OCI-LY7 (cell line): ENCODE measurements at regions not wholly inside any gene's neighbourhood (a gene's known extent, or its start where the extent isn't known, plus 50 kb on each side); places are given as distances from the start of the nearest gene placed in this dataset.

Experiments
- BruUV-seq: library from RNA; stranded (reverse); fragments of 400-500 nt; replicated peaks from 2 replicates; lab custom pipeline; 2021; lab: Mats Ljungman, UMichigan
- CTCF ChIA-PET: fragments of 300-600 bp; sonication (Branson Sonifier 250); formaldehyde crosslinking; loops from one replicate; lab custom pipeline; 2022; ENCODE audit warnings: antibody characterized with exemption; ENCODE audit not compliant: unreplicated experiment; lab: Charles Lee
- POLR2A ChIA-PET: fragments of 300-600 bp; sonication (Branson Sonifier 250); formaldehyde crosslinking; loops from one replicate; lab custom pipeline; 2022; ENCODE audit warnings: antibody characterized with exemption; lab: Charles Lee
- DNase-seq: peaks from one replicate; pipeline ENCODE4 v3.0.0-alpha.2; 2015; ENCODE audit warnings: low spot score
- H2AFZ ChIP-seq: fragments of 200-600 bp; sonication (generic), shearing (Covaris generic); 2 replicates; pipeline ENCODE4 v1.6.1; 2014; ENCODE audit warnings: mild to moderate bottlenecking, antibody characterized with exemption, low read length, moderate library complexity
- H3K27ac ChIP-seq: fragments of 200-600 bp; sonication (generic); 2 replicates; pipeline ENCODE4 v1.5.1; 2014; ENCODE audit warnings: mixed run types, low read depth, mild to moderate bottlenecking, moderate library complexity, low read length, inconsistent platforms; ENCODE audit not compliant: poor library complexity, severe bottlenecking
- H3K36me3 ChIP-seq: fragments of 200-600 bp; sonication (generic); 2 replicates; pipeline ENCODE4 v1.6.1; 2014; ENCODE audit warnings: mild to moderate bottlenecking, antibody characterized with exemption, low read length, moderate library complexity, mixed read lengths; ENCODE audit not compliant: insufficient read depth
- H3K4me1 ChIP-seq: fragments of 200-600 bp; sonication (generic); 2 replicates; pipeline ENCODE4 v1.5.1; 2014; ENCODE audit warnings: mild to moderate bottlenecking, low read length; ENCODE audit not compliant: insufficient read depth, poor library complexity, severe bottlenecking
- H3K4me2 ChIP-seq: fragments of 200-600 bp; sonication (generic); 2 replicates; pipeline ENCODE4 v1.6.1; 2014; ENCODE audit warnings: mild to moderate bottlenecking, low read length
- H3K4me3 ChIP-seq: fragments of 200-600 bp; sonication (generic); 2 replicates; pipeline ENCODE4 v1.5.1; 2014; ENCODE audit warnings: mild to moderate bottlenecking, low read depth, low read length; ENCODE audit not compliant: poor library complexity, severe bottlenecking
- H3K79me2 ChIP-seq: fragments of 200-600 bp; sonication (generic); 2 replicates; pipeline ENCODE4 v1.6.1; 2016; ENCODE audit warnings: low read depth, mild to moderate bottlenecking, low read length, moderate library complexity, mixed read lengths; ENCODE audit not compliant: insufficient read depth
- H3K9me2 ChIP-seq: fragments of 200-600 bp; sonication (generic); 2 replicates; pipeline ENCODE4 v1.6.1; 2016; ENCODE audit warnings: mild to moderate bottlenecking, low read length, mixed read lengths; ENCODE audit not compliant: insufficient read depth
- H3K9me3 ChIP-seq: fragments of 200-600 bp; sonication (generic); 2 replicates; pipeline ENCODE4 v1.6.1; 2014; ENCODE audit warnings: mild to moderate bottlenecking, mixed run types, low read length, mixed read lengths
- H4K20me1 ChIP-seq: fragments of 200-600 bp; sonication (generic); 2 replicates; pipeline ENCODE4 v1.6.1; 2014; ENCODE audit warnings: mild to moderate bottlenecking, antibody characterized with exemption, low read length, moderate library complexity, mixed read lengths; ENCODE audit not compliant: insufficient read depth
- CTCF ChIP-seq: fragments of 200-600 bp; sonication (generic); conservative IDR thresholded peaks from 2 replicates; pipeline ENCODE4 v1.5.1; 2014; ENCODE audit warnings: mild to moderate bottlenecking, antibody characterized with exemption, low read length, moderate library complexity, mixed read lengths
- EZH2phosphoT487 ChIP-seq: fragments of 200-600 bp; sonication (generic); IDR thresholded peaks from 2 replicates; pipeline ENCODE4 v1.6.1; 2018; ENCODE audit warnings: low read depth, borderline replicate concordance, mild to moderate bottlenecking, mixed run types, antibody characterized with exemption, low read length, moderate library complexity, mixed read lengths
- intact Hi-C: fragments of 100-400 bp; cut with micrococcal nuclease; formaldehyde crosslinking; loops from one replicate; pipeline ENCODE4 v1.10.0; 2022; ENCODE audit not compliant: unreplicated experiment

GRCh38 chrX:46218373-46218772 lies 326.8 kb downstream of the ZNF674 start:
- BruUV-seq: no TSS peak
- Histone ChIP-seq H4K20me1 (no peaks in the 10 kb centered on the region), H3K27ac (no peak overlapping the region), H3K9me3 (no peaks in the 10 kb centered on the region), H2AFZ (no peak overlapping the region), H3K36me3 (no peaks in the 10 kb centered on the region), H3K9me2 (no peaks in the 10 kb centered on the region), H3K4me2 (no peak overlapping the region), H3K4me1 (no peaks in the 10 kb centered on the region), H3K79me2 (no peaks in the 10 kb centered on the region), H3K4me3 (no peak overlapping the region)
- intact Hi-C loops: no loop called here
- DNase-seq: no peak
- ChIA-PET POLR2A (interaction anchor here (0.6 kb wide), 1 partner anchor 41 kb away, joined by 8 read pairs; no protein-coding TSS in a partner anchor), CTCF (no interaction called here)
- TF ChIP-seq CTCF (no peak), EZH2phosphoT487 (no peak)

DNA sequence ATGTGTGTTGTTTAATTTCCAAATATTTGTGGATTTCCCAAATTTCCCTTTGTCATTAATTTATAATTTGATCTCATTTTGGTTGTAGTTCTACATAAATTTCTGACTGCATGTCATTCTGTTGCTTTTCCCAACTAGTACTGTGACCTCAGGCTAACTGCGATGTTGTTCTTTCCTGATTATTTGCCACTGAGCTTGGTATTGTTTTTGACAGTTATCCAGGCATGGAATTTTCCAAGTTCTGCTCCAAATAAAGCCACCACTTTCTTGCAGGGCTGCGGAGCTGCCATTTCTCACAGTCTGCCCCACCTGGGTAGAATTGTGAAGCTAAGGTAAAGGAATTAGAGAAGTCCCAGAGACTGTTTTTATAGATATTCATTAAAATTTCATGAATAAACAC lies 328.8 kb downstream of the ZNF674 start:
- no TSS peak for BruUV-seq
- Histone ChIP-seq H3K9me3 (no peaks in the 10 kb centered on the region), H3K36me3 (no peaks in the 10 kb centered on the region), H3K4me2 (no peak overlapping the region), H2AFZ (no peak overlapping the region), H3K9me2 (no peaks in the 10 kb centered on the region), H3K27ac (no peak overlapping the region), H3K79me2 (no peaks in the 10 kb centered on the region), H4K20me1 (no peaks in the 10 kb centered on the region), H3K4me3 (no peak overlapping the region), H3K4me1 (no peaks in the 10 kb centered on the region)
- intact Hi-C loops: no loop called here
- ChIA-PET CTCF (no interaction called here), POLR2A (no interaction called here)
- TF ChIP-seq EZH2phosphoT487 (no peak), CTCF (no peak)
- no peak for DNase-seq

DNA sequence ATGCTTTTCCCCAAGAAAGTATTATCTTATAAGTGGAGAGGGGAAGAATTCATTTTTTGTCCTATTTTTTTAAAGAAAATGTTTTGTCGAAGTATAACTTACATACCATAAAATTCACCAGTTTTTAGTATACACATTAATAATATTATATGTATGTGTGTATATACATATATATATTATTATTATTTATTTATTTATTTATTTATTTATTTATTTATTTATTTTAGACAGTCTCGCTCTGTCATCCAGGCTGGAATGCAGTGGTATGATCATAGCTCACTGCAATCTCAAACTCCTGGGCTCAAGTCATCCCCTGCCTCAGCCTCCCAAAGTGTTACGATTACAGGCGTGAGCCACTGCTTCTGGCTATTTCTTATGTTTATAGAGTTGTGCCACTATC lies 334.1 kb downstream of the ZNF674 start:
- Histone ChIP-seq H3K9me3 (no peaks in the 10 kb centered on the region), H3K4me3 (no peak overlapping the region), H3K9me2 (no peaks in the 10 kb centered on the region), H3K79me2 (no peaks in the 10 kb centered on the region), H3K4me1 (no peaks in the 10 kb centered on the region), H3K36me3 (no peaks in the 10 kb centered on the region), H4K20me1 (no peaks in the 10 kb centered on the region), H3K4me2 (no peak overlapping the region), H2AFZ (no peak overlapping the region), H3K27ac (no peak overlapping the region)
- intact Hi-C loops: no loop called here
- no peak for TF ChIP-seq CTCF
- TF ChIP-seq EZH2phosphoT487: no peak
- BruUV-seq: no TSS peak
- ChIA-PET CTCF (no interaction called here), POLR2A (no interaction called here)
- DNase-seq: no peak
